Loucy (cell line): ENCODE measurements at regions not wholly inside any gene's neighbourhood (a gene's known extent, or its start where the extent isn't known, plus 50 kb on each side); places are given as distances from the start of the nearest gene placed in this dataset.
A peak's percentile ranks its signal among the peaks of the same experiment; 100 is the strongest.

Experiments used
- H2AFZ ChIP-seq: fragments of 200-600 bp; sonication (generic); 2 replicates; pipeline ENCODE4 v1.6.0; 2016; ENCODE audit warnings: antibody characterized with exemption, mild to moderate bottlenecking, low read length, moderate library complexity
- H3F3A ChIP-seq: fragments of 200-600 bp; 2 replicates; pipeline ENCODE4 v1.6.0; 2016; ENCODE audit warnings: antibody characterized with exemption, low read depth, mild to moderate bottlenecking
- H3K27me3 ChIP-seq: fragments of 200-600 bp; sonication (generic); 2 replicates; pipeline ENCODE4 v1.6.1; 2014; ENCODE audit warnings: low read length, mild to moderate bottlenecking; ENCODE audit not compliant: insufficient read depth, poor library complexity, severe bottlenecking
- H3K36me3 ChIP-seq: fragments of 200-600 bp; sonication (generic); 2 replicates; pipeline ENCODE4 v1.6.1; 2016; ENCODE audit warnings: low read length; ENCODE audit not compliant: insufficient read depth
- H3K4me1 ChIP-seq: fragments of 200-600 bp; sonication (generic); 2 replicates; pipeline ENCODE4 v1.5.1; 2014; ENCODE audit warnings: low read length, mild to moderate bottlenecking; ENCODE audit not compliant: insufficient read depth, poor library complexity, severe bottlenecking
- H3K4me2 ChIP-seq: fragments of 200-600 bp; sonication (generic); 2 replicates; pipeline ENCODE4 v1.6.0; 2014; ENCODE audit warnings: antibody characterized with exemption, low read length, low read depth, mild to moderate bottlenecking; ENCODE audit not compliant: poor library complexity, severe bottlenecking
- H3K4me3 ChIP-seq: fragments of 200-600 bp; sonication (generic); 2 replicates; pipeline ENCODE4 v1.5.1; 2014; ENCODE audit warnings: low read length, mild to moderate bottlenecking, mixed read lengths; ENCODE audit not compliant: poor library complexity, severe bottlenecking
- H3K79me2 ChIP-seq: fragments of 200-600 bp; sonication (generic); 2 replicates; pipeline ENCODE4 v1.6.1; 2014; ENCODE audit warnings: low read length; ENCODE audit not compliant: insufficient read depth
- H3K9ac ChIP-seq: fragments of 200-600 bp; sonication (generic); 2 replicates; pipeline ENCODE4 v1.6.0; 2014; ENCODE audit warnings: mild to moderate bottlenecking, low read depth, low read length, moderate library complexity; ENCODE audit not compliant: poor library complexity, severe bottlenecking
- H3K9me2 ChIP-seq: fragments of 200-600 bp; sonication (generic); replicated peaks from 2 replicates; pipeline ENCODE4 v1.6.1; 2016; ENCODE audit warnings: low read depth, low read length, mixed read lengths
- H3K9me3 ChIP-seq: fragments of 200-600 bp; sonication (generic); 2 replicates; pipeline ENCODE4 v1.6.1; 2014; ENCODE audit warnings: mild to moderate bottlenecking, antibody characterized with exemption, low read length, low read depth; ENCODE audit not compliant: insufficient read depth
- H4K20me1 ChIP-seq: fragments of 200-600 bp; sonication (generic); 2 replicates; pipeline ENCODE4 v1.6.0; 2014; ENCODE audit warnings: antibody characterized with exemption, low read length, mild to moderate bottlenecking; ENCODE audit not compliant: insufficient read depth, poor library complexity, severe bottlenecking
- EZH2phosphoT487 ChIP-seq: fragments of 200-600 bp; IDR thresholded peaks from 2 replicates; pipeline ENCODE4 v1.6.1; 2018; ENCODE audit warnings: antibody characterized with exemption, mild to moderate bottlenecking, moderate library complexity, borderline replicate concordance
- TF ChIP-seq, protein P1 (sequence below): fragments of 200-600 bp; sonication (generic); conservative IDR thresholded peaks from 2 replicates; pipeline ENCODE4 v1.5.1; 2014; ENCODE audit warnings: mild to moderate bottlenecking, antibody characterized with exemption, low read length

DNA sequence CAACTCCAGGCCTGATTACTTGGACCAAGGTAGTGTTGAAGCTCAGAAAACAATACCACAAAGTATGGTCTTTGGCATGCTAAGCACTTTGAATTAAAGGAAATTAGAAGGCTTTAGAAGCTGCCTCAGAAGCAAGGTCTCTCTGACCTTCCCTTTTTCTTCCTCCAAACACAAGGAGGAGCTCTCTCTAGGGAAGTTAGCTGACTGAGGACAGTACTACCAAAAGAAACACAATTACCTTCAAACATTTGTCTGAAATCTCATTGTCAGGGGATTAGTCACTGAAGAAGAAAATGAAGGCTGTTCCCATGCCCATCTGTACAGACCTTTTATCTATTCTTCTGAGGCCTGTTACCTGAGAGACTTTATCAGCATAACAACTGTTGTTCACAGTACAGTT is 279.3 kb downstream of the CDH20 start:
- H3K9me3 ChIP-seq = no peaks in the 10 kb centered on the region
- H3K27me3 ChIP-seq = no peaks in the 10 kb centered on the region
- no peak overlapping the region for H3K4me2 ChIP-seq
- no peaks in the 10 kb centered on the region for H3K36me3 ChIP-seq
- H3K9ac ChIP-seq = no peak overlapping the region
- H3K79me2 ChIP-seq = no peaks in the 10 kb centered on the region
- no peak overlapping the region for H3K4me3 ChIP-seq
- H3K9me2 ChIP-seq = no peaks in the 10 kb centered on the region
- H3F3A ChIP-seq = no peaks in the 10 kb centered on the region
- TF ChIP-seq, protein P1, sequence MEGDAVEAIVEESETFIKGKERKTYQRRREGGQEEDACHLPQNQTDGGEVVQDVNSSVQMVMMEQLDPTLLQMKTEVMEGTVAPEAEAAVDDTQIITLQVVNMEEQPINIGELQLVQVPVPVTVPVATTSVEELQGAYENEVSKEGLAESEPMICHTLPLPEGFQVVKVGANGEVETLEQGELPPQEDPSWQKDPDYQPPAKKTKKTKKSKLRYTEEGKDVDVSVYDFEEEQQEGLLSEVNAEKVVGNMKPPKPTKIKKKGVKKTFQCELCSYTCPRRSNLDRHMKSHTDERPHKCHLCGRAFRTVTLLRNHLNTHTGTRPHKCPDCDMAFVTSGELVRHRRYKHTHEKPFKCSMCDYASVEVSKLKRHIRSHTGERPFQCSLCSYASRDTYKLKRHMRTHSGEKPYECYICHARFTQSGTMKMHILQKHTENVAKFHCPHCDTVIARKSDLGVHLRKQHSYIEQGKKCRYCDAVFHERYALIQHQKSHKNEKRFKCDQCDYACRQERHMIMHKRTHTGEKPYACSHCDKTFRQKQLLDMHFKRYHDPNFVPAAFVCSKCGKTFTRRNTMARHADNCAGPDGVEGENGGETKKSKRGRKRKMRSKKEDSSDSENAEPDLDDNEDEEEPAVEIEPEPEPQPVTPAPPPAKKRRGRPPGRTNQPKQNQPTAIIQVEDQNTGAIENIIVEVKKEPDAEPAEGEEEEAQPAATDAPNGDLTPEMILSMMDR = peak; percentile 49
- no peak for TF ChIP-seq EZH2phosphoT487
- H4K20me1 ChIP-seq = no peaks in the 10 kb centered on the region
- no peaks in the 10 kb centered on the region for H3K4me1 ChIP-seq
- no peak overlapping the region for H2AFZ ChIP-seq

DNA sequence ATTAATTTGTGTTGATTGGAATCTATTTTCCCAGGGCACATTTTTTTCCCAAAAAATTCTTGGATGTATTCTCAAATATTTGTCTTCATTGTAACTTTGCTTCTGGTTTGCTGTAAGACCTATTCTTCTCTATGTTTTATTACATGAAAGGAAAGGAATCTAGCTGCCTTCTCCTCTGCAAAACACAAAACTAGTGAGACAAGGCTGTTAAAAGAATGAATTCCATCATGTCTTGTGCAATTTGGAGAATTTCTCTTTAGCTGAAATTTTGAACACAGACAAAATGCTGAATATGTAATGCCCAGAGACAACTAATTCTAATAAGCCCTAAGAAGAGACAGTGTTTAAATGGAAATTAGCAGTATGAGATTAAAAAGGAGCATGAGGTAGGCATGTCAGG is 275.9 kb downstream of the CDH20 start:
- H3K27me3 ChIP-seq = no peaks in the 10 kb centered on the region
- no peak overlapping the region for H3K4me2 ChIP-seq
- H4K20me1 ChIP-seq = no peaks in the 10 kb centered on the region
- H3K9ac ChIP-seq = no peak overlapping the region
- no peak for TF ChIP-seq EZH2phosphoT487
- TF ChIP-seq, protein P1 = no peak
- H3K36me3 ChIP-seq = no peaks in the 10 kb centered on the region
- H2AFZ ChIP-seq = no peak overlapping the region
- H3K4me3 ChIP-seq = no peak overlapping the region
- H3K9me3 ChIP-seq = no peaks in the 10 kb centered on the region
- no peaks in the 10 kb centered on the region for H3K4me1 ChIP-seq
- H3K79me2 ChIP-seq = no peaks in the 10 kb centered on the region
- H3F3A ChIP-seq = no peaks in the 10 kb centered on the region
- H3K9me2 ChIP-seq = no peaks in the 10 kb centered on the region

DNA sequence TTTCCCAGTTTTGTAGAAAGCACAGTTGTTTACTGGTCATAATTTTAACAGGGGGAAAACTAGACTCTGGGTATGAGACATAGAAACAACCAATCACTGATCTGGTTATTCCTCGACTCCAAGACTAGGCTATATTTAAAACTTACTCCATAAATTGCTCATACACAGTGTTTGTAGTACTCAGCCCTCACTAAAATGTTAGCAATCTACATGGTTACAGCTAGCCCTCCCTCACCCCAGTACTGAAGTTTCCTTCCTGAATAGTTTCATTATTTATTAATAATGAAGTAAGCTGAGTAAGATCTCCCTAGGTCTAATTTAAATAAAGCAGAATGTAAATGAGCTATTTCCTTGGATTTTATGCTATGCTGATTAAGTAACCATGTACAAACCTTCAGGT is 275.1 kb downstream of the CDH20 start:
- H3K4me1 ChIP-seq = no peaks in the 10 kb centered on the region
- H3K79me2 ChIP-seq = no peaks in the 10 kb centered on the region
- TF ChIP-seq, protein P1 = no peak
- TF ChIP-seq EZH2phosphoT487 = no peak
- H3K9ac ChIP-seq = no peak overlapping the region
- H2AFZ ChIP-seq = no peak overlapping the region
- H3K27me3 ChIP-seq = no peaks in the 10 kb centered on the region
- no peak overlapping the region for H3K4me3 ChIP-seq
- no peaks in the 10 kb centered on the region for H4K20me1 ChIP-seq
- no peak overlapping the region for H3K4me2 ChIP-seq
- no peaks in the 10 kb centered on the region for H3K9me3 ChIP-seq
- no peaks in the 10 kb centered on the region for H3K9me2 ChIP-seq
- no peaks in the 10 kb centered on the region for H3F3A ChIP-seq
- H3K36me3 ChIP-seq = no peaks in the 10 kb centered on the region
